ENCODE measurements at regions not wholly inside any gene's neighbourhood (a gene's known extent, or its start where the extent isn't known, plus 50 kb on each side); places are given as distances from the start of the nearest gene placed in this dataset.

DNA sequence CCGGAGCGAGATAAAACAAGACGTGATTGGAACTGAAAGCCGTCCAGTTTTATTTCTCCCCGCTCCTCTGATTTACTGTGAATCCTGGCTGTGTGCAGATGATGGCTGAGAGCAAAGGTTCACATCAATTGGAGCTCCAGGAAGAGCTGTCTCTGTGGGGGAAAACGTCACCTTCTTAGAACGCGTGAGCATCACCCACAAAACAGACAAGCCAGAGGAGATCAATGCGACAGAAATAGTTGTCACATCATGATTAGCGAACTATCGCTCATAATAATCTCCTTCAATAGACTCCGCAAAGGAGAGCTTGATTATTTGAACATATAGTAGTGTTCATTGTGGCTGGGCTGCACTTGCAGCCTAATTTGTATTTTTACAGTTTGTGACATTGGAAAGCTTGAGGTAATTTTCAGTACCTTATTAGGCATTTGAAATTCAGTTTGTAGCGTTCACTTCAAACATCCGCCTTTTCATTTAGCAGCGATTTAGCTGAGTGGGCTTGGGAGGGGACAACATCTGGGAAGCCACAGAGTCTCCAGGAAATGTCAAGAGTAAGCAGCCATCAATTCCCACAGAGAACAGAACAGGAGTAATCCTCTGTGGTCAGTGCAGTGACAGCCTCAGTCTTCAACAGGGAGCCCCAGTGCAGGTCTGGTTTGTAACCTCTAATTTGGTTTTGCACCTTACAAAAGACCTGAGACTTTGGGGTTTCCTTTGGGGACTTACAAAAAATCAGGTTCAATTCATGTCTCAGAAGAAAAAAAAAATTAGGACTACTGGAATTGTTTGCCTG, 276.8 kb upstream of the PFKP start:
- Histone ChIP-seq H2AFZ (ENCODE audit: low read length) (no peak overlapping the region), H3K4me1 (ENCODE audit: insufficient read depth, low read length) (no peaks in the 10 kb centered on the region), H3K79me2 (ENCODE audit: insufficient read depth, low read length) (no peaks in the 10 kb centered on the region), H3K27me3 (ENCODE audit: insufficient read depth, low read length) (no peaks in the 10 kb centered on the region), H4K20me1 (ENCODE audit: insufficient read depth, low read length) (no peaks in the 10 kb centered on the region), H3K36me3 (ENCODE audit: insufficient read depth, low read length) (no peaks in the 10 kb centered on the region), H3K27ac (ENCODE audit: low read depth, low read length) (no peak overlapping the region), H3K9me3 (ENCODE audit: low read depth, low read length) (no peaks in the 10 kb centered on the region), H3K4me3 (ENCODE audit: insufficient read depth, low read length) (no peak overlapping the region), H3K4me2 (ENCODE audit: insufficient read depth, low read length) (no peak overlapping the region)
- DNase-seq (ENCODE audit: insufficient read length, low spot score, missing footprints), result no peak
- TF ChIP-seq, protein P1, sequence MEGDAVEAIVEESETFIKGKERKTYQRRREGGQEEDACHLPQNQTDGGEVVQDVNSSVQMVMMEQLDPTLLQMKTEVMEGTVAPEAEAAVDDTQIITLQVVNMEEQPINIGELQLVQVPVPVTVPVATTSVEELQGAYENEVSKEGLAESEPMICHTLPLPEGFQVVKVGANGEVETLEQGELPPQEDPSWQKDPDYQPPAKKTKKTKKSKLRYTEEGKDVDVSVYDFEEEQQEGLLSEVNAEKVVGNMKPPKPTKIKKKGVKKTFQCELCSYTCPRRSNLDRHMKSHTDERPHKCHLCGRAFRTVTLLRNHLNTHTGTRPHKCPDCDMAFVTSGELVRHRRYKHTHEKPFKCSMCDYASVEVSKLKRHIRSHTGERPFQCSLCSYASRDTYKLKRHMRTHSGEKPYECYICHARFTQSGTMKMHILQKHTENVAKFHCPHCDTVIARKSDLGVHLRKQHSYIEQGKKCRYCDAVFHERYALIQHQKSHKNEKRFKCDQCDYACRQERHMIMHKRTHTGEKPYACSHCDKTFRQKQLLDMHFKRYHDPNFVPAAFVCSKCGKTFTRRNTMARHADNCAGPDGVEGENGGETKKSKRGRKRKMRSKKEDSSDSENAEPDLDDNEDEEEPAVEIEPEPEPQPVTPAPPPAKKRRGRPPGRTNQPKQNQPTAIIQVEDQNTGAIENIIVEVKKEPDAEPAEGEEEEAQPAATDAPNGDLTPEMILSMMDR (IDR thresholded peaks at IDR 0.05; ENCODE audit: extremely low read depth, low read depth, low read length), result no peak

DNA sequence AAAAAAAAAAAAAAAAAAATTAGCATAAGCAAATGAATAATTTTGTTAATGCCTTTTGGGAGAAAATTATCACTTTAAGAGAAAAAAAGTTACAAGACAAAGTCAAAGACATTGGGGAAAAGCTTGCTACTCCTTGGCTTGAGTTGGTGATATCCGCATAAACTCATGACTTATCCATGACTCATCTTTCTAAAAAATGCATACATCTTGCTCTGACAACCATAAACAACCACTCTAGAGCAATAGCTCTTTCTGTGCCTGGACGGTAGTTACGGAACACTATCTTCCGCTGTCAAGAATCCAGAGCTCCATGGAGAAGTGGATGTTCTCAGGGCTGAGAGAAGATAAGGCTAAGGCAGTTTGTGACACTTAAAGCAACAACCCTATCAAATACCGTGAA, 281.1 kb upstream of the PFKP start:
- Histone ChIP-seq H4K20me1 (ENCODE audit: insufficient read depth, low read length) (no peaks in the 10 kb centered on the region), H3K27ac (ENCODE audit: low read depth, low read length) (no peak overlapping the region), H3K36me3 (ENCODE audit: insufficient read depth, low read length) (no peaks in the 10 kb centered on the region), H3K4me2 (ENCODE audit: insufficient read depth, low read length) (no peak overlapping the region), H3K27me3 (ENCODE audit: insufficient read depth, low read length) (no peaks in the 10 kb centered on the region), H3K79me2 (ENCODE audit: insufficient read depth, low read length) (no peaks in the 10 kb centered on the region), H3K4me3 (ENCODE audit: insufficient read depth, low read length) (no peak overlapping the region), H3K4me1 (ENCODE audit: insufficient read depth, low read length) (no peaks in the 10 kb centered on the region), H3K9me3 (ENCODE audit: low read depth, low read length) (no peaks in the 10 kb centered on the region), H2AFZ (ENCODE audit: low read length) (no peak overlapping the region)
- TF ChIP-seq, protein P1 (IDR thresholded peaks at IDR 0.05; ENCODE audit: extremely low read depth, low read depth, low read length), result no peak
- no peak for DNase-seq (ENCODE audit: insufficient read length, low spot score, missing footprints)

DNA sequence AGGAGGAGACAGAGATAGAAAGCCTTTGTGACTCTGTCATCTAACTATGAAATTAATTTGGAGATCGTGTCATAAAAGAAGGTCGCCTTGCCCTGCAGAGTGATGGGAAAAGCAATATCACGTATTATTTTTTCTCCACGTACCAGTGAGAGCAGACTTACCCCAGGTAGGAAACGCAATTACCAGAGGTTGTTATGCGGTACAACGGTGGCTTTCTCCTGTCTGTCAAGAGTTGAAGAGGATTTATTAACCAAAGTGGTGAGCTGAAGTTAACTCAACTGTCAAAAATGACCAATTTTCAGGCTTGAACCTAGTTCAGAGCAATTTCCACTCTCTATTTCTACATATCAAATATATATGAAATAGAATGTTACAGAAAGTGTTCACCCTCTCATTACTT, 282.6 kb upstream of the PFKP start:
- H3K4me3 ChIP-seq (ENCODE audit: insufficient read depth, low read length), result no peak overlapping the region
- DNase-seq (ENCODE audit: insufficient read length, low spot score, missing footprints), result no peak
- no peaks in the 10 kb centered on the region for H4K20me1 ChIP-seq (ENCODE audit: insufficient read depth, low read length)
- H3K79me2 ChIP-seq (ENCODE audit: insufficient read depth, low read length), result no peaks in the 10 kb centered on the region
- H3K27me3 ChIP-seq (ENCODE audit: insufficient read depth, low read length), result no peaks in the 10 kb centered on the region
- no peak overlapping the region for H2AFZ ChIP-seq (ENCODE audit: low read length)
- no peak overlapping the region for H3K4me2 ChIP-seq (ENCODE audit: insufficient read depth, low read length)
- TF ChIP-seq, protein P1 (IDR thresholded peaks at IDR 0.05; ENCODE audit: extremely low read depth, low read depth, low read length), result no peak
- H3K9me3 ChIP-seq (ENCODE audit: low read depth, low read length), result no peaks in the 10 kb centered on the region
- H3K36me3 ChIP-seq (ENCODE audit: insufficient read depth, low read length), result no peaks in the 10 kb centered on the region
- no peak overlapping the region for H3K27ac ChIP-seq (ENCODE audit: low read depth, low read length)
- no peaks in the 10 kb centered on the region for H3K4me1 ChIP-seq (ENCODE audit: insufficient read depth, low read length)

DNA sequence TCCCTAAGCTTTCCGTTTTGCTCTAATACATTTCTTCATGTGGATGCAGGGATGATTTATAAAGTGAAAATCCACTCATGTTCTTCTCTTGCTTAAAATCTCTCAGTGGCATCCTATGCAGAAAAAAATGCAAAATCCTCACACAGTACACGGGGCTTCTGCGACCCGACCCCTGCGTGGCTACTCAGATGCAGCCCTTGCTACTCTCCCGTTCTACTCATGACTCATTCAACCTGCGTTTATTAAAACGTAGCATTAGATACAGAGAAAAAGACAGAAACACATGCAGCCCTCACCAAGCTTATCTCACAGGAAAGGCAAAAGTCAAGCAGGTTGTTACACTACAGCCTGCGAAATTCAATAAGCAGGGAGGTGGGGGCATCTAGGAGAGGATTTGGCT, 284.4 kb upstream of the PFKP start:
- TF ChIP-seq, protein P1 (IDR thresholded peaks at IDR 0.05; ENCODE audit: extremely low read depth, low read depth, low read length), result no peak
- Histone ChIP-seq H3K4me2 (ENCODE audit: insufficient read depth, low read length) (no peak overlapping the region), H3K4me3 (ENCODE audit: insufficient read depth, low read length) (no peak overlapping the region), H3K79me2 (ENCODE audit: insufficient read depth, low read length) (no peaks in the 10 kb centered on the region), H3K36me3 (ENCODE audit: insufficient read depth, low read length) (no peaks in the 10 kb centered on the region), H3K4me1 (ENCODE audit: insufficient read depth, low read length) (no peaks in the 10 kb centered on the region), H3K9me3 (ENCODE audit: low read depth, low read length) (no peaks in the 10 kb centered on the region), H4K20me1 (ENCODE audit: insufficient read depth, low read length) (no peaks in the 10 kb centered on the region), H3K27me3 (ENCODE audit: insufficient read depth, low read length) (no peaks in the 10 kb centered on the region), H3K27ac (ENCODE audit: low read depth, low read length) (no peak overlapping the region), H2AFZ (ENCODE audit: low read length) (no peak overlapping the region)
- no peak for DNase-seq (ENCODE audit: insufficient read length, low spot score, missing footprints)

Measured in osteoblast (primary cell).